ENCODE measurements at regions not wholly inside any gene's neighbourhood (a gene's known extent, or its start where the extent isn't known, plus 50 kb on each side); places are given as distances from the start of the nearest gene placed in this dataset.

- TF ChIP-seq YY1 (IDR thresholded peaks at IDR 0.05; ENCODE audit: low read depth, low read length) = no peak
- no peak for TF ChIP-seq EP300 (IDR thresholded peaks at IDR 0.05; ENCODE audit: borderline replicate concordance in 1 of 2, control insufficient read depth in 1 of 2, low read depth in 2 of 2, low read length in 2 of 2)
- TF ChIP-seq CTCF (IDR thresholded peaks at IDR 0.05 in 2 of 3, conservative IDR thresholded peaks at IDR 0.05 in 1 of 3; ENCODE audit: control insufficient read depth in 2 of 3, extremely low read depth in 1 of 3, insufficient read depth in 1 of 3, low read depth in 3 of 3, low read length in 3 of 3) = no peak
- no peak for TF ChIP-seq ETV6 (conservative IDR thresholded peaks at IDR 0.05 in 1 of 2, IDR thresholded peaks at IDR 0.05 in 1 of 2; ENCODE audit: borderline replicate concordance in 1 of 2, low read depth in 1 of 2)
- no peak for TF ChIP-seq HDAC2 (IDR thresholded peaks at IDR 0.05)
- TF ChIP-seq POLR2A (IDR thresholded peaks at IDR 0.05; ENCODE audit: low read depth, low read length) = no peak
- no peak for TF ChIP-seq ZNF217 (IDR thresholded peaks at IDR 0.05)
- TF ChIP-seq YBX1 (IDR thresholded peaks at IDR 0.05) = no peak
- no peak for TF ChIP-seq ASH2L (IDR thresholded peaks at IDR 0.05; ENCODE audit: borderline replicate concordance, low read depth)
- no peak for TF ChIP-seq POLR2AphosphoS5 (IDR thresholded peaks at IDR 0.05; ENCODE audit: low read length)
- no peak for TF ChIP-seq CREB1 (IDR thresholded peaks at IDR 0.05; ENCODE audit: low read depth)
- TF ChIP-seq ZBTB4 (CRISPR knock-in tag; IDR thresholded peaks at IDR 0.05) = no peak
- no peak for TF ChIP-seq RFX5 (IDR thresholded peaks at IDR 0.05; ENCODE audit: low read depth, low read length)
- TF ChIP-seq REST (IDR thresholded peaks at IDR 0.05; ENCODE audit: low read depth, low read length) = no peak
Measured at GRCh38 chr6:142500250-142500786, 198.5 kb downstream of the ADGRG6 start.

Data from GM12878 (cell line).